ENCODE measurements at regions not wholly inside any gene's neighbourhood (a gene's known extent, or its start where the extent isn't known, plus 50 kb on each side); places are given as distances from the start of the nearest gene placed in this dataset.

DNA sequence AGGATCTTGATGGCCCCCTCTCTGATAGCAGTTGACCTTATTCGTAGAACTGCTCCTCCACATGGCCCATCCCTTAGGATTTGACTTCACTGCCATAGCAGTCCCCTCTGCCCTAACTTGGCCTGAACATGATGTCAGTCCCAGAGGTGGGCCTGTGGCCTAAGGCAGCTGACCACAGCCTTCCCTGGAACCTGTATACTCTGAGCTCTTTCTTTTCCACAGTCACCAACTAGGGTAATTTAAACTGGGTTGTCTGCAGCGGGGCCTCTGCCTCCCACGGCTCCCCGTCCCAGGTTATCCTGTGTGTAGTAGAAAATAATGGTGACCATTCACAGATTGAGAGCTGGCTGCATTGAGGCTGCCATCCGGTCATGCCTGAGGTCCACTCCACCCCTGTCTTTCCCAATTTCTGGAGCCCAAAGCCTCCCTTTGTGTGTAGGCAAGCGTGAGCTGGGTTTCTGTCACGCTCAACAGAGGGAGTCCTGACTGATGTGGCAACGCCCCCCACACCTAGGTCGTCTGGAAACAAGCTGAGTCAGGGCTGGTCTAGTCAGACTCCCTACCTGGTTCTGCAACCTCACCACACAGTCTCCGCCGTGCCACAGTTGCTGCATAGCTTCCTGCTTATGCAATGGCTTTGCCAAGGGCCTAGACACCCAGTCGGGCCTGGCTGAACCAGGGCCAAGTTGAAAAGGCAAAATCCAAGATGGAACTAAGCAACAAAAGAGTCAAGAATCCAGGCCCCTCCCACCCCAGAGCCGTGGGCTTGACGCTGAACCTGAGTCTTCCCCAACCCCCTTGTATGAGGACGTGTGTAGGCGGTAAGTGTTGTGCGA lies 284.5 kb downstream of the XXYLT1 start:
- ChIA-PET POLR2A (interaction anchor here (0.5 kb wide), 1 partner anchor 470 kb away, joined by 9 read pairs; no protein-coding TSS in a partner anchor), CTCF (interaction anchor here (2.1 kb wide), 1 partner anchor 304 kb away, joined by 8 read pairs; no protein-coding TSS in a partner anchor)
- Histone ChIP-seq H3K4me1 (ENCODE audit: control insufficient read depth, insufficient read depth, low read length) (no peaks in the 10 kb centered on the region), H3K4me3 (ENCODE audit: low read depth in 2 of 2, low read length in 2 of 2) (no peak overlapping the region), H3K27me3 (ENCODE audit: control insufficient read depth, insufficient read depth, low read length) (no peaks in the 10 kb centered on the region), H3K36me3 (ENCODE audit: control insufficient read depth, insufficient read depth, low read length) (no peaks in the 10 kb centered on the region), H3K9me3 (ENCODE audit: control insufficient read depth, insufficient read depth, low read depth, low read length) (no peaks in the 10 kb centered on the region), H3K27ac (ENCODE audit: low read length) (no peak overlapping the region)
- no TSS peak for BruUV-seq (replicated peaks)
- TF ChIP-seq TCF7L2 (IDR thresholded peaks at IDR 0.05; ENCODE audit: low read depth, low read length) (no peak), SIN3A (IDR thresholded peaks at IDR 0.05; ENCODE audit: borderline replicate concordance, insufficient read depth, low read depth, low read length) (no peak), POLR2AphosphoS5 (IDR thresholded peaks at IDR 0.05; ENCODE audit: low read depth, low read length) (no peak)
- TF ChIP-seq, protein P1, sequence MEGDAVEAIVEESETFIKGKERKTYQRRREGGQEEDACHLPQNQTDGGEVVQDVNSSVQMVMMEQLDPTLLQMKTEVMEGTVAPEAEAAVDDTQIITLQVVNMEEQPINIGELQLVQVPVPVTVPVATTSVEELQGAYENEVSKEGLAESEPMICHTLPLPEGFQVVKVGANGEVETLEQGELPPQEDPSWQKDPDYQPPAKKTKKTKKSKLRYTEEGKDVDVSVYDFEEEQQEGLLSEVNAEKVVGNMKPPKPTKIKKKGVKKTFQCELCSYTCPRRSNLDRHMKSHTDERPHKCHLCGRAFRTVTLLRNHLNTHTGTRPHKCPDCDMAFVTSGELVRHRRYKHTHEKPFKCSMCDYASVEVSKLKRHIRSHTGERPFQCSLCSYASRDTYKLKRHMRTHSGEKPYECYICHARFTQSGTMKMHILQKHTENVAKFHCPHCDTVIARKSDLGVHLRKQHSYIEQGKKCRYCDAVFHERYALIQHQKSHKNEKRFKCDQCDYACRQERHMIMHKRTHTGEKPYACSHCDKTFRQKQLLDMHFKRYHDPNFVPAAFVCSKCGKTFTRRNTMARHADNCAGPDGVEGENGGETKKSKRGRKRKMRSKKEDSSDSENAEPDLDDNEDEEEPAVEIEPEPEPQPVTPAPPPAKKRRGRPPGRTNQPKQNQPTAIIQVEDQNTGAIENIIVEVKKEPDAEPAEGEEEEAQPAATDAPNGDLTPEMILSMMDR (IDR thresholded peaks at IDR 0.05), result no peak
- TF ChIP-seq, protein P2, sequence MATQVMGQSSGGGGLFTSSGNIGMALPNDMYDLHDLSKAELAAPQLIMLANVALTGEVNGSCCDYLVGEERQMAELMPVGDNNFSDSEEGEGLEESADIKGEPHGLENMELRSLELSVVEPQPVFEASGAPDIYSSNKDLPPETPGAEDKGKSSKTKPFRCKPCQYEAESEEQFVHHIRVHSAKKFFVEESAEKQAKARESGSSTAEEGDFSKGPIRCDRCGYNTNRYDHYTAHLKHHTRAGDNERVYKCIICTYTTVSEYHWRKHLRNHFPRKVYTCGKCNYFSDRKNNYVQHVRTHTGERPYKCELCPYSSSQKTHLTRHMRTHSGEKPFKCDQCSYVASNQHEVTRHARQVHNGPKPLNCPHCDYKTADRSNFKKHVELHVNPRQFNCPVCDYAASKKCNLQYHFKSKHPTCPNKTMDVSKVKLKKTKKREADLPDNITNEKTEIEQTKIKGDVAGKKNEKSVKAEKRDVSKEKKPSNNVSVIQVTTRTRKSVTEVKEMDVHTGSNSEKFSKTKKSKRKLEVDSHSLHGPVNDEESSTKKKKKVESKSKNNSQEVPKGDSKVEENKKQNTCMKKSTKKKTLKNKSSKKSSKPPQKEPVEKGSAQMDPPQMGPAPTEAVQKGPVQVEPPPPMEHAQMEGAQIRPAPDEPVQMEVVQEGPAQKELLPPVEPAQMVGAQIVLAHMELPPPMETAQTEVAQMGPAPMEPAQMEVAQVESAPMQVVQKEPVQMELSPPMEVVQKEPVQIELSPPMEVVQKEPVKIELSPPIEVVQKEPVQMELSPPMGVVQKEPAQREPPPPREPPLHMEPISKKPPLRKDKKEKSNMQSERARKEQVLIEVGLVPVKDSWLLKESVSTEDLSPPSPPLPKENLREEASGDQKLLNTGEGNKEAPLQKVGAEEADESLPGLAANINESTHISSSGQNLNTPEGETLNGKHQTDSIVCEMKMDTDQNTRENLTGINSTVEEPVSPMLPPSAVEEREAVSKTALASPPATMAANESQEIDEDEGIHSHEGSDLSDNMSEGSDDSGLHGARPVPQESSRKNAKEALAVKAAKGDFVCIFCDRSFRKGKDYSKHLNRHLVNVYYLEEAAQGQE (IDR thresholded peaks at IDR 0.05; ENCODE audit: insufficient read depth in 1 of 2, low read depth in 2 of 2, low read length in 1 of 2), result no peak
- DNase-seq (ENCODE audit: low read depth, low spot score) (no peak), ATAC-seq (no peak)
- intact Hi-C loops (cut with micrococcal nuclease; ENCODE audit: unreplicated experiment), result no loop called here
- in situ Hi-C loops (cut with HindIII; ENCODE audit: low pct_unique_long_range_greater_than_20kb, low sequenced_read_pairs), result no loop called here

DNA sequence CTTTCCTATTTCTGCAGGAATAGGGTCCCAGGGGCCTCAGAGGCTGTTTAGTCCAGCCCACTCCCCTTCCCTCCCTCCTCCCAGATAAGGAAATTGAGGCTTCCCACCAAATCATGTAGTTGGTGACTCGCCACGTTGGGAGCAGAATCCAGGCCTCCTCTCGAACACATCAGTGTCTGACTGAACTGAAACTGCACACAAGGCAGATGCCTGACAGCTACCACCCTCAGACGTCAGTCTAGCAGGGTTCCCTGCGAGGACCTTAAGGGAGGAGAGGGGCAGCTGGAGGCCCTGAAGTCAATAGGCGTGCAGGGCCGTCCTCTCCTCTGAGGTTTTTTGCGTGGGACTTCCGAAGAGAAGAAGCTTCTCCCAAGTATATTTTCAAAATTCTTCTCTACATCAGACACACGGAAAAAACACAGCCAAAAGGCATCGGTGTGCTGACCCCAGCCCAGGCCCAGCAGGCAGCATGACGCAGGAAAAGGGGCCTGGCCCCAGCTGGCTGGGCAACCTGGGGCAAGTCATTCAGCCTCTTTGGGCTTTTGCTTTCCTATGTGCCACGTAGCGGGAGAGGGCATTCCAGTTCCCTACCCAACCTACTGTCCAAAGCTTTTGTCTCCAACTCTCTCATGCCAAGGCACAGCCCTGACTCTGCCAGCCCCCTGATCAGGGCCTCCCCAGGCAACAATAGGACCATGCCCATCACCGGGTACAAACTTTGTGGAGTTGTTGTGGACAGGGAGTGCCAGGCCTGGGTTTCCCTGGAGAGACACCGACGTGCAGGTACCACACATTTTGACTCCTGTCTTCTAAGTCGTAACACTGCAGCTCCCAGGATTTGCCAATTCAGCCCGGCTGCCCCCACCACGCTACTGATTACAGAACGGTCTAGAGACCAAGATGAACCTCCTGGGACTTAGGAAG lies 283.1 kb downstream of the XXYLT1 start:
- intact Hi-C loops (cut with micrococcal nuclease; ENCODE audit: unreplicated experiment) (no loop called here), in situ Hi-C loops (cut with HindIII; ENCODE audit: low pct_unique_long_range_greater_than_20kb, low sequenced_read_pairs) (no loop called here)
- Histone ChIP-seq H3K4me3 (ENCODE audit: low read depth in 2 of 2, low read length in 2 of 2) (no peak overlapping the region), H3K4me1 (ENCODE audit: control insufficient read depth, insufficient read depth, low read length) (no peaks in the 10 kb centered on the region), H3K27me3 (ENCODE audit: control insufficient read depth, insufficient read depth, low read length) (no peaks in the 10 kb centered on the region), H3K9me3 (ENCODE audit: control insufficient read depth, insufficient read depth, low read depth, low read length) (no peaks in the 10 kb centered on the region), H3K27ac (ENCODE audit: low read length) (no peak overlapping the region), H3K36me3 (ENCODE audit: control insufficient read depth, insufficient read depth, low read length) (no peaks in the 10 kb centered on the region)
- no peak for ATAC-seq
- POLR2A ChIA-PET, result no interaction called here
- TF ChIP-seq, protein P2 (IDR thresholded peaks at IDR 0.05; ENCODE audit: insufficient read depth in 1 of 2, low read depth in 2 of 2, low read length in 1 of 2), result no peak
- TF ChIP-seq, protein P1 (IDR thresholded peaks at IDR 0.05), result no peak
- no peak for TF ChIP-seq TCF7L2 (IDR thresholded peaks at IDR 0.05; ENCODE audit: low read depth, low read length)
- CTCF ChIA-PET, result no interaction called here
- DNase-seq (ENCODE audit: low read depth, low spot score), result no peak
- no TSS peak for BruUV-seq (replicated peaks)

Data from Panc1 (cell line).